Caki2 (cell line): ENCODE measurements at regions not wholly inside any gene's neighbourhood (a gene's known extent, or its start where the extent isn't known, plus 50 kb on each side); places are given as distances from the start of the nearest gene placed in this dataset.
A peak's percentile ranks its signal among the peaks of the same experiment; 100 is the strongest.
"Not testable (repeated sequence)": the region's sequence is repeated elsewhere in the genome, so short reads cannot be mapped to it uniquely, and the experiment has no call there.

ENCODE experiments used
- DNase-seq: peaks from one replicate; pipeline ENCODE4 v3.0.0-alpha.2; 2015; ENCODE audit warnings: low read depth
- in situ Hi-C: cut with HindIII; loops from 2 replicates; pipeline ENCODE4 v1.10.0; 2016; ENCODE audit warnings: low sequenced_read_pairs, low pct_unique_long_range_greater_than_20kb, mixed read lengths

GRCh38 chr21:28387220-28387619 is 605.5 kb downstream of the LTN1 start:
- DNase-seq = no peak
- in situ Hi-C loops = no loop called here

GRCh38 chr21:28385845-28386244 is 606.8 kb downstream of the LTN1 start:
- in situ Hi-C loops = no loop called here
- DNase-seq = no peak

GRCh38 chr21:28381000-28381745 is 611.5 kb downstream of the LTN1 start:
- in situ Hi-C loops, DNase-seq: not testable (repeated sequence)

GRCh38 chr21:28380241-28380640 is 612.4 kb downstream of the LTN1 start:
- in situ Hi-C loops = no loop called here
- no peak for DNase-seq

GRCh38 chr21:28378026-28378425 is 614.7 kb downstream of the LTN1 start:
- in situ Hi-C loops = no loop called here
- DNase-seq = no peak

GRCh38 chr21:28375708-28376385 is 616.8 kb downstream of the LTN1 start:
- DNase-seq = peak; percentile 32
- in situ Hi-C loops = no loop called here

GRCh38 chr21:28374881-28375280 is 617.8 kb downstream of the LTN1 start:
- no peak for DNase-seq
- in situ Hi-C loops = no loop called here

GRCh38 chr21:28371713-28372112 is 621.0 kb downstream of the LTN1 start:
- in situ Hi-C loops = no loop called here
- no peak for DNase-seq

- in situ Hi-C loops = no loop called here
- DNase-seq = no peak
Observed at GRCh38 chr21:28359300-28359699, 633.4 kb downstream of the LTN1 start.

GRCh38 chr21:28358702-28359101 is 634.0 kb downstream of the LTN1 start:
- in situ Hi-C loops = no loop called here
- no peak for DNase-seq

- DNase-seq = no peak
- in situ Hi-C loops = no loop called here
Observed at GRCh38 chr21:28358170-28358569, 634.5 kb downstream of the LTN1 start.

GRCh38 chr21:28357743-28358142 is 634.9 kb downstream of the LTN1 start:
- in situ Hi-C loops = no loop called here

GRCh38 chr21:28356422-28356821 is 636.3 kb downstream of the LTN1 start:
- DNase-seq = no peak
- in situ Hi-C loops = no loop called here

More at GRCh38 chr21:28357743-28358142, 634.9 kb downstream of the LTN1 start:
- no peak for DNase-seq

- in situ Hi-C loops = no loop called here
- no peak for DNase-seq
Observed at GRCh38 chr21:28345934-28346333, 646.7 kb downstream of the LTN1 start.

- in situ Hi-C loops = no loop called here
- DNase-seq = no peak
Observed at GRCh38 chr21:28344985-28345384, 647.7 kb downstream of the LTN1 start.

- in situ Hi-C loops = no loop called here
- no peak for DNase-seq
Observed at GRCh38 chr21:28342212-28342810, 650.4 kb downstream of the LTN1 start.

- in situ Hi-C loops = no loop called here
- no peak for DNase-seq
Observed at GRCh38 chr21:28339403-28339802, 653.3 kb downstream of the LTN1 start.

- no peak for DNase-seq
- in situ Hi-C loops = no loop called here
Observed at GRCh38 chr21:28338701-28339305, 653.9 kb downstream of the LTN1 start.

GRCh38 chr21:28337315-28337714 is 655.4 kb downstream of the LTN1 start:
- in situ Hi-C loops = no loop called here
- peak; percentile 26 for DNase-seq
